Ovary (tissue), 7 donors: ENCODE measurements at regions not wholly inside any gene's neighbourhood (a gene's known extent, or its start where the extent isn't known, plus 50 kb on each side); places are given as distances from the start of the nearest gene placed in this dataset.

Source experiments
- DNase-seq, 5 donors: peaks; one replicate each; pipeline ENCODE4 v3.0.0-alpha.2; 2019 to 2020
- H3K27ac ChIP-seq, 2 donors: fragments of 200-600 bp; one replicate each; pipeline versions ENCODE4 v1.5.1 to v1.8.0; 2019 to 2022
- H3K27me3 ChIP-seq: fragments of 200-600 bp; one replicate; pipeline ENCODE4 v1.8.0; 2022
- H3K36me3 ChIP-seq: fragments of 200-600 bp; sonication (generic); one replicate; pipeline ENCODE4 v1.5.1; 2019
- H3K4me1 ChIP-seq: one replicate; pipeline ENCODE4 v1.8.1; 2013; ENCODE audit warnings: mild to moderate bottlenecking, moderate library complexity; ENCODE audit not compliant: insufficient read depth
- H3K4me3 ChIP-seq: fragments of 200-600 bp; sonication (generic); one replicate; pipeline ENCODE4 v1.5.1; 2017
- H3K9me3 ChIP-seq, 2 donors: fragments of 200-600 bp in 1 of 2; sonication (generic) in 1 of 2; one replicate each; pipeline versions ENCODE4 v1.5.1 to v1.8.1; 2013 to 2019; ENCODE audit warnings: mild to moderate bottlenecking in 1 of 2, moderate library complexity in 1 of 2
- EP300 ChIP-seq: sonication (generic); formaldehyde crosslinking; IDR thresholded peaks from one replicate; pipeline ENCODE4 v1.6.1; 2017; ENCODE audit warnings: antibody characterized with exemption
- POLR2A ChIP-seq: fragments of 450-650 bp; IDR thresholded peaks from one replicate; pipeline ENCODE4 v1.6.1; 2017; ENCODE audit warnings: antibody characterized with exemption, mild to moderate bottlenecking, moderate library complexity
- WGBS, 3 donors: extraction: QIAGEN DNeasy Blood & Tissue Kit in 1 of 3; methylation state at CpG; one replicate each; pipeline versions ENCODE4 v1.1.5 to v1.1.7; 2013 to 2017; 5-methylcytosine and 5-hydroxymethylcytosine counted together
- intact Hi-C, 4 donors: fragments of 100-400 bp; cut with DNase I; formaldehyde crosslinking; loops; one replicate each; pipeline versions ENCODE4 v1.11.0 to v1.15.1; 2022 to 2023
- TF ChIP-seq, protein P1 (sequence below), 3 donors: fragments of 450-650 bp in 2 of 3; fragments of 200-600 bp in 1 of 3; IDR thresholded peaks; one replicate each; pipeline versions ENCODE4 v1.5.1 to v1.8.0; 2016 to 2022; ENCODE audit warnings: antibody characterized with exemption in 3 of 3, mild to moderate bottlenecking in 1 of 3
- donor health status: DM: no; HTN: no; CAD: no; lungs with moderate emphysema.
- donor health status: DM: no; HTN: no; CAD: no.
- donor health status: Bipolar disorder and iron deficiency.
- donor health status: DM: no; HTN: no; CAD: no.
- donor health status: DM: yes; HTN: yes; CAD: no.

DNA sequence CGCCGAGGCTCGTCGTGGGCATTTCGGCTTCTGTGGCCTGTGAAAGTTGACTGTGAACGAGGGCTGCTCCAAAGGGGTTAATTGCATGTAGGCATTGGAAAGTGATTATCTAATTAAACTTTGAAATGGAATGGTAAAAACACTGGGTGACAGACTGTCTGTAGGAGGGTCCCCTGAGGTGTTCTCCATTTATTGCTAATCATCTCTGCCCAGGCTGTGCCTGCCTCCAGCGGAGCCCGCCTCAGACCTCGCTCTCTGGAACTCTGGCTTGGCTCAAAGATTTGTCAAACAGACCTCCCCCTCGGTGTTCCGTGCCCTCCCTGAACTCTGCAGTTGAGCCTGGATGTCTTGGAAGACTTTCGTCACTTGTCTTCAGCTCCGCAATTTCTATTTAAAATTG lies 50.2 kb upstream of the VRK1 start:
- WGBS, 3 donors, result 56 to 65% (median 60%) methylated on average over 13 of the region's 13 CpGs
- TF ChIP-seq, protein P1, sequence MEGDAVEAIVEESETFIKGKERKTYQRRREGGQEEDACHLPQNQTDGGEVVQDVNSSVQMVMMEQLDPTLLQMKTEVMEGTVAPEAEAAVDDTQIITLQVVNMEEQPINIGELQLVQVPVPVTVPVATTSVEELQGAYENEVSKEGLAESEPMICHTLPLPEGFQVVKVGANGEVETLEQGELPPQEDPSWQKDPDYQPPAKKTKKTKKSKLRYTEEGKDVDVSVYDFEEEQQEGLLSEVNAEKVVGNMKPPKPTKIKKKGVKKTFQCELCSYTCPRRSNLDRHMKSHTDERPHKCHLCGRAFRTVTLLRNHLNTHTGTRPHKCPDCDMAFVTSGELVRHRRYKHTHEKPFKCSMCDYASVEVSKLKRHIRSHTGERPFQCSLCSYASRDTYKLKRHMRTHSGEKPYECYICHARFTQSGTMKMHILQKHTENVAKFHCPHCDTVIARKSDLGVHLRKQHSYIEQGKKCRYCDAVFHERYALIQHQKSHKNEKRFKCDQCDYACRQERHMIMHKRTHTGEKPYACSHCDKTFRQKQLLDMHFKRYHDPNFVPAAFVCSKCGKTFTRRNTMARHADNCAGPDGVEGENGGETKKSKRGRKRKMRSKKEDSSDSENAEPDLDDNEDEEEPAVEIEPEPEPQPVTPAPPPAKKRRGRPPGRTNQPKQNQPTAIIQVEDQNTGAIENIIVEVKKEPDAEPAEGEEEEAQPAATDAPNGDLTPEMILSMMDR (IDR thresholded peaks at IDR 0.05), result no peak
- TF ChIP-seq POLR2A, result no peak
- no peak for TF ChIP-seq EP300
- no peaks in the 10 kb centered on the region for H3K9me3 ChIP-seq
- H3K4me3 ChIP-seq, result no peak overlapping the region
- no peaks in the 10 kb centered on the region for H3K4me1 ChIP-seq
- no peak for DNase-seq
- intact Hi-C loops, result loop anchor here in 1 of 4 donors (10.0 kb wide), 1 partner anchor 162 kb away; no protein-coding TSS in a partner anchor
- H3K36me3 ChIP-seq, result no peaks in the 10 kb centered on the region
- no peak overlapping the region for H3K27ac ChIP-seq
- H3K27me3 ChIP-seq, result no peaks in the 10 kb centered on the region
